Esophagus muscularis mucosa (tissue), 3 donors: ENCODE measurements at regions not wholly inside any gene's neighbourhood (a gene's known extent, or its start where the extent isn't known, plus 50 kb on each side); places are given as distances from the start of the nearest gene placed in this dataset.

Experiments used
- CTCF ChIP-seq, 3 experiments: fragments of 200-600 bp in 2 of 3; fragments of 450-650 bp in 1 of 3; sonication (generic) in 2 of 3; IDR thresholded peaks; one replicate each; pipeline ENCODE4 v1.5.1; 2017 to 2019; ENCODE audit warnings: antibody characterized with exemption in 3 of 3, mild to moderate bottlenecking in 2 of 3, moderate library complexity in 1 of 3
- POLR2AphosphoS5 ChIP-seq, 2 donors: sonication (generic); formaldehyde crosslinking; IDR thresholded peaks; one replicate each; pipeline ENCODE4 v1.6.1; 2017; ENCODE audit warnings: antibody characterized with exemption in 2 of 2

DNA sequence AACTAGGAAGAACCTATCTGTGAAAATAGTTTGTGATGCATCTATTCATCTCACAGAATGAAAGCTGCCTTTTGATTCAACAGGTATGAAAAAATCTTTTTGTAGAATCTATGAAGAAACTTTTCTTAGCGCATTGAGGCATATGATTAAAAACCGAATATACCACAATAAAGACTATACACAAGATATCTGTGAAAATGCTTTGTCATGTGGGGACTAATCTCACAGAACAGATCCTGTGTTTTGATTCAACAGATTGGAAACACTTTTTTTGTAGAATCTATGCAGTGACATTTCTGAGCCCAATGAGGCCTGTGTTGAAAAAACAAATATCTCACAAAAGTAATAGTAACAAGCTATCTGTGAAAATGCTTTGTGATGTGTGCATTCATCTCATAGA lies 2247.5 kb downstream of the TP53TG3F start:
- TF ChIP-seq POLR2AphosphoS5 (IDR thresholded peaks at IDR 0.05) (no peak), CTCF (IDR thresholded peaks at IDR 0.05) (no peak)
